ENCODE measurements at regions not wholly inside any gene's neighbourhood (a gene's known extent, or its start where the extent isn't known, plus 50 kb on each side); places are given as distances from the start of the nearest gene placed in this dataset.

DNA sequence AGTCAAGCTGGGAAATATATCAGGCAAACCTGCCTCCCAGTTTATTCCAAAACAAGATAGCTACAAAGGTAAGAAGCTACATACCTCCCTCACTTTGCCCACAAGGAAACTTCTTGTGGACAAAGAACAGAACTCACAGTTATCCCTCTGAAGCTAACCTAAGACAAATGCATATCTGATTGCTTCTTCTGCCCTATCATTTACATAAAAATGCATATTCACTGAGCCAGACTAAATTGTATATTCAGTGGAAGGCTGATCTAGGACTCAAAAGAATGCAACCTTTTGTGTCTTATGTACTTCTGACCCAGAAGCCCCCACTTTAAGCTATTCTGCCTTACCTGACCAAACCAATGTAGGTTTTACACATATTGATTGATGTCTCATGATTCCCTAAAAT is 276.8 kb downstream of the HTR1A start:
- Histone ChIP-seq H3K4me1 (ENCODE audit: insufficient read depth, low read length) (no peaks in the 10 kb centered on the region), H3K9me3 (ENCODE audit: low read depth, low read length) (no peaks in the 10 kb centered on the region), H3K27me3 (ENCODE audit: insufficient read depth, low read length) (no peaks in the 10 kb centered on the region), H3K4me3 (ENCODE audit: low read length) (no peak overlapping the region)

GRCh38 chr5:63674881-63675280 is 287.4 kb downstream of the HTR1A start:
- H3K9me3 ChIP-seq (ENCODE audit: low read depth, low read length), result no peaks in the 10 kb centered on the region
- H3K4me3 ChIP-seq (ENCODE audit: low read length), result no peak overlapping the region
- H3K4me1 ChIP-seq (ENCODE audit: insufficient read depth, low read length), result no peaks in the 10 kb centered on the region
- no peaks in the 10 kb centered on the region for H3K27me3 ChIP-seq (ENCODE audit: insufficient read depth, low read length)

DNA sequence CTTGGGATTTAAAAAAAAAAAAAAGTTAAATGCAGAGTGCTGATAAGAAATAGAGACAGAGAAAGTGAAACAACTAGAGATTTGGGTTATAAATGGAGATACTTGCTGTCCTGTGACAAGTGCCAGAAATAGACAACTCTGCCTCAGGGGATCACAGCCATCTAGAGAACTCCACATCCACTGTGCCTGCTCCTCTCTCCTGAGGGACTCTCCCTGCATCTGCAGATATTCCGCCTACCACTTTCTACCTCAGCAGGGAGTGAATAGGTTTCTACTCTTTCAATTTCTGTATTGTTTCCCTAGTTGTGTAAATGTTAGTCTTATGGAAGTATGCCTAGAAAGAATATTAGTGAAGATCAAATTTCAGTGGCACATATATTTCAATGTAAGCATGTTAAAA is 307.2 kb downstream of the HTR1A start:
- H3K4me3 ChIP-seq (ENCODE audit: low read length), result no peak overlapping the region
- no peaks in the 10 kb centered on the region for H3K27me3 ChIP-seq (ENCODE audit: insufficient read depth, low read length)
- no peaks in the 10 kb centered on the region for H3K9me3 ChIP-seq (ENCODE audit: low read depth, low read length)
- H3K4me1 ChIP-seq (ENCODE audit: insufficient read depth, low read length), result no peaks in the 10 kb centered on the region

- Histone ChIP-seq H3K4me3 (ENCODE audit: low read length) (no peak overlapping the region), H3K4me1 (ENCODE audit: insufficient read depth, low read length) (no peaks in the 10 kb centered on the region), H3K9me3 (ENCODE audit: low read depth, low read length) (no peaks in the 10 kb centered on the region)
These were observed 311.7 kb downstream of the HTR1A start for GRCh38 chr5:63650581-63650980.

DNA sequence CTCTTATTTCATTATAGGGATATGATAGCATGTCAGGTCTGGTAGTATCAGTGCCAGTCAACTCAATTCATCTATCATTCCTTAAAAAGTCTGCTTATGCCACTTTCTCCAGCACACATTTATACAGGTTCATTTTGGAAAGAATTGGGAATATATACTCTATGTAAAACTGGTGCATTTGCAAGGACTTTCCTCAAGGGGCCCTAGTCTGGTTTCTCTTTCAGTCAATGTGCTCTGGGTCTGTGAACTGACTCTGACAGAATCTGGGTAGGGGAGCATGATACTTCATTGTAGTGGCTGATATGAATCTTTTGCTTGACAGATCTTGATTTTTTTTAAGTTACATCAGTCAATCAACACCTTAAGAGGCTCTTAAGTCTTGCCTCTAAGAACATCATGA is 313.9 kb downstream of the HTR1A start:
- Histone ChIP-seq H3K4me1 (ENCODE audit: insufficient read depth, low read length) (no peaks in the 10 kb centered on the region), H3K9me3 (ENCODE audit: low read depth, low read length) (no peaks in the 10 kb centered on the region), H3K27me3 (ENCODE audit: insufficient read depth, low read length) (no peaks in the 10 kb centered on the region), H3K4me3 (ENCODE audit: low read length) (no peak overlapping the region)

More at GRCh38 chr5:63650581-63650980, 311.7 kb downstream of the HTR1A start:
- no peaks in the 10 kb centered on the region for H3K27me3 ChIP-seq (ENCODE audit: insufficient read depth, low read length)

DNA sequence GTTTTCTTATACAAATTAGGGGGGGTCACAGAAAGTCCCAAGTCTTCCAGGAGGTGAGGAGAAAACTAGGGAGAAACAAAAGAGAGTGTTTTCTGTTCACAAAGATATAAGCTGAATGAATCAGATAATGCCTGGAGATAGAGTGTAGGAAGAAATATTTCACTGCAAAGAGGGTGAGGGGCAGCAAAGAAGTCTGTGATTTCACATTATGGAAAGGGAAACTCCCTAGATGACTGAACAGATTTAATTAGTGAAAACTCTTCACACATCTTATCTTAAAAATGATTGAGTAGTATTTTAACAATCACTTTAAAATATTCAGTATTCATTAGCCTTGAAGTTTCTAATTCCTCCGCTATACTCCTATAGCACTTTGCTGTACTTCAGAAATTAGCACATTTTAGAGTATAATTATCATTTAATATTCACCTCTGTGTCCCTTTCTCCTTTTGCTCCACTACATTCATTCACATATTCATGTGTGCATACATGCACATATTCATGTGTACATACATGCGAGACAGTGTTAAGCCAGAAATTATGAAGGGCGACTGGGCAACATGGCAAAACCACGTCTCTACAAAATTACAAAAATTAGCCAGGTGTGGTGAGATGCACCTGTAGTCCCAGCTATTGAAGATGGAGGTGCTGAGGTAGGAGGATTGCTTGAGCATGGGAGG is 332.2 kb downstream of the HTR1A start:
- H3K27me3 ChIP-seq (ENCODE audit: insufficient read depth, low read length), result no peaks in the 10 kb centered on the region
- no peak overlapping the region for H3K4me3 ChIP-seq (ENCODE audit: low read length)
- H3K9me3 ChIP-seq (ENCODE audit: low read depth, low read length), result no peaks in the 10 kb centered on the region
- H3K4me1 ChIP-seq (ENCODE audit: insufficient read depth, low read length), result no peaks in the 10 kb centered on the region

- no peaks in the 10 kb centered on the region for H3K4me1 ChIP-seq (ENCODE audit: insufficient read depth, low read length)
- H3K4me3 ChIP-seq (ENCODE audit: low read length), result no peak overlapping the region
- H3K27me3 ChIP-seq (ENCODE audit: insufficient read depth, low read length), result no peaks in the 10 kb centered on the region
- peaks cover 12% of the 10 kb centered on the region for H3K9me3 ChIP-seq (ENCODE audit: low read depth, low read length)
These were observed 348.8 kb downstream of the HTR1A start for GRCh38 chr5:63613442-63613841.

GRCh38 chr5:63603996-63604395 is 358.2 kb downstream of the HTR1A start:
- Histone ChIP-seq H3K27me3 (ENCODE audit: insufficient read depth, low read length) (no peaks in the 10 kb centered on the region), H3K9me3 (ENCODE audit: low read depth, low read length) (no peaks in the 10 kb centered on the region), H3K4me3 (ENCODE audit: low read length) (no peak overlapping the region), H3K4me1 (ENCODE audit: insufficient read depth, low read length) (no peaks in the 10 kb centered on the region)

DNA sequence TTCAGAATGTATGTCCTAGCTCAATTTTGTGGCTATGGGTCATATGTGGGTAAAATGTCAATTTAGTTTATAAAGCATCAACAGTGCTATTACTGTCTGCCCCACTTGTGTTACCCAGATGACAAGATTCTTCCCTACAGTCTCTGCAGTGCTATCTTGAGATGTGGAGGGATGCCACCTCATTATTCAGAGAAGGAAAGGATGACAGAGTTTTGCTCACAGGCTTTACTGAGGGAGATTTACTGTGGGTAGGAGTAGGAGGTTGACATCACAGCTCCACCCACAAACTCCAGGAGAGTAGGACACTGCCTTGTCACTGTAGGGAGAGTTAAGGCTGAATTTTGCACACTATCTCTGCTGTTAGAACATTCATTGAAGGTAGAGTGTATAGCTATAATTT is 359.3 kb downstream of the HTR1A start:
- Histone ChIP-seq H3K27me3 (ENCODE audit: insufficient read depth, low read length) (no peaks in the 10 kb centered on the region), H3K4me1 (ENCODE audit: insufficient read depth, low read length) (no peaks in the 10 kb centered on the region), H3K4me3 (ENCODE audit: low read length) (no peak overlapping the region), H3K9me3 (ENCODE audit: low read depth, low read length) (no peaks in the 10 kb centered on the region)

DNA sequence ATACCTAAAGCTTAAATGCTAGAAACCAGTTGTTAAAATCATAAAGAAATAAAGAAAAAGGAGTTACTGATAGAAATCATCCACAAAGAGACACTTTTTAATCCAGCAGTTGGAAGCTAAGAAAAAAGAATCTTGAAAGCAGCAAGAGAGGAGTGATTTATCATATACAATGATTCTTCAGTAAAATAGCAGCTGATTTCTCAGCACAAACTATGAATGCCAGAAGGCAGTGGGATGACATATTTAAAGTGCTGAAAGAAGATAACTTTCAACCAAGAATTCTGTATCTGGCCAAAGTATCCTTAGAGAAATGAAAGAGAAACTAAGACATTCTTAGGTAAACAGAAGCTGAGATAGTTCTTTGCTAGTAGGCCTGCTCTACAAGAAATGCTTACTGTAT is 366.0 kb downstream of the HTR1A start:
- Histone ChIP-seq H3K4me1 (ENCODE audit: insufficient read depth, low read length) (no peaks in the 10 kb centered on the region), H3K9me3 (ENCODE audit: low read depth, low read length) (no peaks in the 10 kb centered on the region), H3K4me3 (ENCODE audit: low read length) (no peak overlapping the region), H3K27me3 (ENCODE audit: insufficient read depth, low read length) (no peaks in the 10 kb centered on the region)

DNA sequence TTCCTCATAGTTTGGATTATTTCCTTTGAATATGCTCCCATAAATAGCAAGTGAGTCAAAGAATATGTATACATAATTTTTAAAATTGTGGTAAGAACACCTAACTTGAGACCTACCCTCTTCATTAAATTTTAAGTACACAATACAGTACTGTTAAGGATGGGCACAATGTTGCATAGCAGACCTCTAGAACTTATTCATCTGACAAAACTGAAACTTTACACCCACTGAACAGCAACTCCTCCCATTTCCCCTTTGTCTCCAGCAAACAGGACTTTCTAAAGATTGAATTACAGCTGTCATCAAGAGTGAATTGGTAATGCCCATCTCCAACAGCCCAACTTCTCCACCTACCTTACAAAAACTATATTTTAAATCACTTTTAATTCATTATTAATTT is 388.9 kb downstream of the HTR1A start:
- H3K9me3 ChIP-seq (ENCODE audit: low read depth, low read length), result no peaks in the 10 kb centered on the region
- no peaks in the 10 kb centered on the region for H3K27me3 ChIP-seq (ENCODE audit: insufficient read depth, low read length)
- no peak overlapping the region for H3K4me3 ChIP-seq (ENCODE audit: low read length)
- no peaks in the 10 kb centered on the region for H3K4me1 ChIP-seq (ENCODE audit: insufficient read depth, low read length)

DNA sequence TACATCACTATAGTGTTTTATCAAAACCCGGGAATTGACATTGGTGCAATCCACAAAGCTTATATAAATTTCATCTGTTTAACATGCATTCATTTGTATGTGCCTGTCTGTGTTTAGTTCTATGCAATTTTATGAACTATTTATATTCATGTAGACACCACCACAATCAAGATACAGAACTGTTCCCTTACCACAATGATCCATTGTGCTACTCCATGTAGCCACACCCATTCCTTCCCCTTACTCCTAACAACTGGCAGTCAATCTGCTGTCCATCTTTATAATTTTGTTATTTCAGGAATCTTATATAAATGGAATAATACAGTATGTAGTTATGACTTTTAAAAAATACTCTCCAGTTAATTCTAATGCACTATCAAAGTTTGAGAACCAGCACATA is 389.5 kb downstream of the HTR1A start:
- Histone ChIP-seq H3K9me3 (ENCODE audit: low read depth, low read length) (no peaks in the 10 kb centered on the region), H3K27me3 (ENCODE audit: insufficient read depth, low read length) (no peaks in the 10 kb centered on the region), H3K4me3 (ENCODE audit: low read length) (no peak overlapping the region), H3K4me1 (ENCODE audit: insufficient read depth, low read length) (no peaks in the 10 kb centered on the region)

GRCh38 chr5:63570752-63571151 is 391.5 kb downstream of the HTR1A start:
- Histone ChIP-seq H3K27me3 (ENCODE audit: insufficient read depth, low read length) (no peaks in the 10 kb centered on the region), H3K9me3 (ENCODE audit: low read depth, low read length) (no peaks in the 10 kb centered on the region), H3K4me3 (ENCODE audit: low read length) (no peak overlapping the region), H3K4me1 (ENCODE audit: insufficient read depth, low read length) (no peaks in the 10 kb centered on the region)

GRCh38 chr5:63564789-63565188 is 397.5 kb downstream of the HTR1A start:
- H3K4me3 ChIP-seq (ENCODE audit: low read length), result no peak overlapping the region
- H3K4me1 ChIP-seq (ENCODE audit: insufficient read depth, low read length), result no peaks in the 10 kb centered on the region
- H3K27me3 ChIP-seq (ENCODE audit: insufficient read depth, low read length), result no peaks in the 10 kb centered on the region
- H3K9me3 ChIP-seq (ENCODE audit: low read depth, low read length), result no peaks in the 10 kb centered on the region

GRCh38 chr5:63563008-63563917 is 399.0 kb downstream of the HTR1A start:
- H3K4me3 ChIP-seq (ENCODE audit: low read length), result no peak overlapping the region
- H3K27me3 ChIP-seq (ENCODE audit: insufficient read depth, low read length), result no peaks in the 10 kb centered on the region
- no peaks in the 10 kb centered on the region for H3K9me3 ChIP-seq (ENCODE audit: low read depth, low read length)
- H3K4me1 ChIP-seq (ENCODE audit: insufficient read depth, low read length), result no peaks in the 10 kb centered on the region

- H3K4me1 ChIP-seq (ENCODE audit: insufficient read depth, low read length), result no peaks in the 10 kb centered on the region
- H3K27me3 ChIP-seq (ENCODE audit: insufficient read depth, low read length), result no peaks in the 10 kb centered on the region
These were observed 406.4 kb downstream of the HTR1A start for GRCh38 chr5:63555874-63556273.

More at GRCh38 chr5:63555874-63556273, 406.4 kb downstream of the HTR1A start:
- H3K4me3 ChIP-seq (ENCODE audit: low read length), result no peak overlapping the region
- H3K9me3 ChIP-seq (ENCODE audit: low read depth, low read length), result no peaks in the 10 kb centered on the region
